Ovary (tissue), 7 donors: ENCODE measurements at regions not wholly inside any gene's neighbourhood (a gene's known extent, or its start where the extent isn't known, plus 50 kb on each side); places are given as distances from the start of the nearest gene placed in this dataset.
"Not testable (repeated sequence)": the region's sequence is repeated elsewhere in the genome, so short reads cannot be mapped to it uniquely, and the experiment has no call there.

Source experiments
- DNase-seq, 5 donors: peaks; one replicate each; pipeline ENCODE4 v3.0.0-alpha.2; 2019 to 2020
- H3K27ac ChIP-seq, 2 donors: fragments of 200-600 bp; one replicate each; pipeline versions ENCODE4 v1.5.1 to v1.8.0; 2019 to 2022
- H3K27me3 ChIP-seq: fragments of 200-600 bp; one replicate; pipeline ENCODE4 v1.8.0; 2022
- H3K36me3 ChIP-seq: fragments of 200-600 bp; sonication (generic); one replicate; pipeline ENCODE4 v1.5.1; 2019
- H3K4me1 ChIP-seq: one replicate; pipeline ENCODE4 v1.8.1; 2013; ENCODE audit warnings: mild to moderate bottlenecking, moderate library complexity; ENCODE audit not compliant: insufficient read depth
- H3K4me3 ChIP-seq: fragments of 200-600 bp; sonication (generic); one replicate; pipeline ENCODE4 v1.5.1; 2017
- H3K9me3 ChIP-seq, 2 donors: fragments of 200-600 bp in 1 of 2; sonication (generic) in 1 of 2; one replicate each; pipeline versions ENCODE4 v1.5.1 to v1.8.1; 2013 to 2019; ENCODE audit warnings: mild to moderate bottlenecking in 1 of 2, moderate library complexity in 1 of 2
- EP300 ChIP-seq: sonication (generic); formaldehyde crosslinking; IDR thresholded peaks from one replicate; pipeline ENCODE4 v1.6.1; 2017; ENCODE audit warnings: antibody characterized with exemption
- POLR2A ChIP-seq: fragments of 450-650 bp; IDR thresholded peaks from one replicate; pipeline ENCODE4 v1.6.1; 2017; ENCODE audit warnings: antibody characterized with exemption, mild to moderate bottlenecking, moderate library complexity
- WGBS, 3 donors: extraction: QIAGEN DNeasy Blood & Tissue Kit in 1 of 3; methylation state at CpG; one replicate each; pipeline versions ENCODE4 v1.1.5 to v1.1.7; 2013 to 2017; 5-methylcytosine and 5-hydroxymethylcytosine counted together
- intact Hi-C, 4 donors: fragments of 100-400 bp; cut with DNase I; formaldehyde crosslinking; loops; one replicate each; pipeline versions ENCODE4 v1.11.0 to v1.15.1; 2022 to 2023
- TF ChIP-seq, protein P1 (sequence below), 3 donors: fragments of 450-650 bp in 2 of 3; fragments of 200-600 bp in 1 of 3; IDR thresholded peaks; one replicate each; pipeline versions ENCODE4 v1.5.1 to v1.8.0; 2016 to 2022; ENCODE audit warnings: antibody characterized with exemption in 3 of 3, mild to moderate bottlenecking in 1 of 3
- donor health status: DM: no; HTN: no; CAD: no; lungs with moderate emphysema.
- donor health status: DM: no; HTN: no; CAD: no.
- donor health status: Bipolar disorder and iron deficiency.
- donor health status: DM: no; HTN: no; CAD: no.
- donor health status: DM: yes; HTN: yes; CAD: no.

DNA sequence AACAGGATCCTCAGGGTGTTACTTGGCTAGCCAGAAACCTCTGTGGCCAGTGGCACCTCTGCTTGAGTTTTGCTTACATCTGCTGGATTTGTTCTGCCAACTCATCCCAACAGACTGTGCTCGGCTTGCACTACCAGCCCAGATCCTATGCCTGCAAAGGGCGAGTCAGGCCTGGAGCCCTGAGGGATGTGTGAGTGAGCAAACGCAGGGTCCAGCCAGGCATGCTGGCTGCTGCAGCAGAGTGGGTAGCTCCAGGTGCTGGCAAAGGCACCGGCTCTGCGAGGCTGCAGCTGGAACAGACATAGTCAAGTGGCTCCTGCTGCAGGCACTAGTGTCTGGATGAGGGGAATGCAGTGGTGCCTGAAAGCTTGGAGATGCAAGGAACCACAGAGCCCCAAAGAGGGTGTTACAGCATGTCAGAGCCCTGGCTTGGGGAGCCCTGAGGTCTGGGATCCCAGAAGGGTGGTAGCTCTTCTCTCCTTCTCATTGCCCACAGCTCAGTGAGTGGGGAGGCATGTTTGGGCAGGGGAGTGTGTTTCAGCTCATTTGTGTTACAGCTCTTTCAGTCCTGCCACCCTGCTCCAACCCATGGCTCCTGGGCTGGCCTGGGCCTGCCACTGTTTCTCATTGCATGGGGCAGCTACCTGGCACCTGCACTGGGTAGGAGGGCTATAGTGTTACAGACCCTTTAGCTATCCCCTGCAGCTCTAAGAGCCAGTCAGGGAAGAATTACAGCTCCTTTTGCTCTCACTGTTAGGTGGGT lies 332.6 kb downstream of the TAF11L14 start:
- 83 to 91% (median 89%) methylated on average over 5 of the region's 5 CpGs for WGBS, 3 donors
- Histone ChIP-seq H3K36me3 (no peaks in the 10 kb centered on the region), H3K9me3 (no peaks in the 10 kb centered on the region), H3K27me3 (no peaks in the 10 kb centered on the region), H3K4me1 (no peaks in the 10 kb centered on the region), H3K4me3 (no peak overlapping the region), H3K27ac (no peak overlapping the region)
- intact Hi-C loops = no loop called here
- no peak for DNase-seq
- TF ChIP-seq, protein P1, sequence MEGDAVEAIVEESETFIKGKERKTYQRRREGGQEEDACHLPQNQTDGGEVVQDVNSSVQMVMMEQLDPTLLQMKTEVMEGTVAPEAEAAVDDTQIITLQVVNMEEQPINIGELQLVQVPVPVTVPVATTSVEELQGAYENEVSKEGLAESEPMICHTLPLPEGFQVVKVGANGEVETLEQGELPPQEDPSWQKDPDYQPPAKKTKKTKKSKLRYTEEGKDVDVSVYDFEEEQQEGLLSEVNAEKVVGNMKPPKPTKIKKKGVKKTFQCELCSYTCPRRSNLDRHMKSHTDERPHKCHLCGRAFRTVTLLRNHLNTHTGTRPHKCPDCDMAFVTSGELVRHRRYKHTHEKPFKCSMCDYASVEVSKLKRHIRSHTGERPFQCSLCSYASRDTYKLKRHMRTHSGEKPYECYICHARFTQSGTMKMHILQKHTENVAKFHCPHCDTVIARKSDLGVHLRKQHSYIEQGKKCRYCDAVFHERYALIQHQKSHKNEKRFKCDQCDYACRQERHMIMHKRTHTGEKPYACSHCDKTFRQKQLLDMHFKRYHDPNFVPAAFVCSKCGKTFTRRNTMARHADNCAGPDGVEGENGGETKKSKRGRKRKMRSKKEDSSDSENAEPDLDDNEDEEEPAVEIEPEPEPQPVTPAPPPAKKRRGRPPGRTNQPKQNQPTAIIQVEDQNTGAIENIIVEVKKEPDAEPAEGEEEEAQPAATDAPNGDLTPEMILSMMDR (IDR thresholded peaks at IDR 0.05) = no peak
- TF ChIP-seq EP300 (no peak), POLR2A (no peak)

DNA sequence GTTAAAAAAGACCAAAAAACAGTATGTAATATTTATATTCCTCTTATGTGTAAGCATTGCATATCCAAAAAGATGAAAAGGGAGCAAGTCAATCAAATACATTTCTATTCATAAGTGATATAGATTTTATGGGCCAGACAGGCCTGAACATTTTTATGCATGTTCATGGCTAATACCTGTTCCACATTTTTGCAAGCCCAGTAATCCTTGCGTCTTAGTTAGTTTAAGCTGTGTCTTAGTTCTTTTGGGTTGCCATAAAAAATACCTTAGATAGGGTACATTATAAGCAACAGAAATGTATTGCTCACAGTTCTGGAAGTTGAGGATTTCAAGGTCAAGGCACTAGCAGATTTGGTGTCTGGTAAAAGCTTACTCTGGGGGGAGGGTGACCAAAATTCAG lies 342.1 kb downstream of the TAF11L14 start:
- Histone ChIP-seq H3K27me3 (no peaks in the 10 kb centered on the region), H3K27ac (no peak overlapping the region), H3K36me3 (no peaks in the 10 kb centered on the region), H3K4me3 (no peak overlapping the region), H3K9me3 (no peaks in the 10 kb centered on the region), H3K4me1 (no peaks in the 10 kb centered on the region)
- intact Hi-C loops = no loop called here
- 77 to 94% (median 87%) methylated on average over 1 of the region's 1 CpG for WGBS, 3 donors
- TF ChIP-seq EP300 = no peak
- TF ChIP-seq, protein P1 (IDR thresholded peaks at IDR 0.05) = no peak
- no peak for TF ChIP-seq POLR2A
- DNase-seq = no peak

DNA sequence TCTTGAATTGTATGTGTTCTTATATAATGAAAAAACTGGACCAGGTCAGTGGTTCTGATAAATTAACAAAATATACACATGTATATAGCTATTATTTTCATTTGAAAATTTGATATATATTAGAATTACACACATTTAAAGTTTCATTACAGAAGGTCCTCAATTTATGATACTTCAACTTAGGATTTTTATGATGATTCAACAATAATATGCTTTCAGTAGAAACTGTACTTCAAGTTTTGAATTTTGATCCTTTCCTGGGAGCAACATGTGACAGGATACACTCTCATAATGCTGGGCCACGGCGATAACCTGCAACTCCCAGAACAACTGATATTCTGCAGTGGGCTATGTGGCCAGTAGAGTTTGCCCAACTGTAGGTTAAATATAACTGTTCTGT lies 344.7 kb downstream of the TAF11L14 start:
- no peak for DNase-seq
- intact Hi-C loops = no loop called here
- 88 to 93% (median 89%) methylated on average over 2 of the region's 2 CpGs for WGBS, 3 donors
- no peaks in the 10 kb centered on the region for H3K9me3 ChIP-seq
- TF ChIP-seq, protein P1 (IDR thresholded peaks at IDR 0.05) = no peak
- TF ChIP-seq POLR2A (no peak), EP300 (no peak)
- H3K27me3 ChIP-seq = no peaks in the 10 kb centered on the region
- no peaks in the 10 kb centered on the region for H3K36me3 ChIP-seq
- H3K4me3 ChIP-seq = no peak overlapping the region
- no peaks in the 10 kb centered on the region for H3K4me1 ChIP-seq
- H3K27ac ChIP-seq = no peak overlapping the region

DNA sequence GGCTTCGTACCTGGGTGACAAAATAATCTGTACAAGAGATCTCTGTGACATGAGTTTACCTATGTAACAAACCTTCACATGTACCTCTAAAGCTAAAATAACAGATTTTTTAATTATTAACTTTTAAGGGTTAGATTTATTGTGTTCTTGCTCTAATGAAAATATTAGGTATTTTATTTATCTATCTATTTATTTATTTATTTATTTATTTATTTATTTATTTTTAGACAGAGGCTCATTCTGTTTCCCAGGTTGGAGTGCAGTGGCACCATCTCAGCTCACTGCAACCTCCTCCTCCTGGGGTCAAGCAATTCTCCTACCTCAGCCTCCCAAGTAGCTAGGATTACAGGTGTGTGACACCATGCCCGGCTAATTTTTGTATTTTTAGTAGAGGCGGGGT lies 348.4 kb downstream of the TAF11L14 start:
- H3K9me3 ChIP-seq, H3K27me3 ChIP-seq, H3K4me1 ChIP-seq, H3K27ac ChIP-seq, DNase-seq, H3K4me3 ChIP-seq, H3K36me3 ChIP-seq, intact Hi-C loops: not testable (repeated sequence)
- WGBS, 3 donors = 82 to 94% (median 91%) methylated on average over 3 of the region's 3 CpGs

DNA sequence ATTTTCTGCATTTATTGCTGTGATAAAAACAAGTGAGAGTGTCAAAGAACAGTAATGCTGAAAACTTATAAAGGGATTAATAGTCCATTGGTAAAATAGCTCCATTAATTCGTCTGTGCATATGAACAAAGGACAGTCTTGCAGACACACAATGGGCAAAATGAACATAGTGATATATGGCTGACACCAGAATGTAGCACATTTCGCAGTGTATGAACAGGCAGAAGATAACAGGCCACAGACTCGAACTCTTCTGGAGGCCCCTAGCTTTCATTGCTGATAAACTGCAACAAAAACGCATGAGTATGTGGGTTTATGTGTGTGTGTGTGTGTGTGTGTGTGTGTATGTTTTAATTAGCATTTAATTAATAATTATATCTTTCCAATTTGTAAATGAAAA lies 354.8 kb downstream of the TAF11L14 start:
- H3K36me3 ChIP-seq = no peaks in the 10 kb centered on the region
- TF ChIP-seq, protein P1 (IDR thresholded peaks at IDR 0.05) = no peak
- no peak for TF ChIP-seq POLR2A
- TF ChIP-seq EP300 = no peak
- H3K27me3 ChIP-seq = no peaks in the 10 kb centered on the region
- no peaks in the 10 kb centered on the region for H3K4me1 ChIP-seq
- H3K4me3 ChIP-seq = no peak overlapping the region
- no peak for DNase-seq
- intact Hi-C loops = no loop called here
- H3K9me3 ChIP-seq = no peaks in the 10 kb centered on the region
- H3K27ac ChIP-seq = no peak overlapping the region
- 58 to 73% (median 66%) methylated on average over 4 of the region's 4 CpGs for WGBS, 3 donors
